ENCODE measurements at regions not wholly inside any gene's neighbourhood (a gene's known extent, or its start where the extent isn't known, plus 50 kb on each side); places are given as distances from the start of the nearest gene placed in this dataset.

- no peak for TF ChIP-seq MLXIP (CRISPR knock-in tag; IDR thresholded peaks at IDR 0.05; ENCODE audit: borderline replicate concordance)
- no peak for TF ChIP-seq KLF11 (CRISPR knock-in tag; IDR thresholded peaks at IDR 0.05)
- no peak for TF ChIP-seq ZNF691 (CRISPR knock-in tag; IDR thresholded peaks at IDR 0.05; ENCODE audit: borderline replicate concordance, low read depth)
- no peak for TF ChIP-seq ZNF644 (CRISPR knock-in tag; IDR thresholded peaks at IDR 0.05; ENCODE audit: low read depth)
- TF ChIP-seq GTF3A (CRISPR knock-in tag; conservative IDR thresholded peaks at IDR 0.05): no peak
Observed at GRCh38 chr1:79845936-79846335, 839.4 kb upstream of the ADGRL4 start (continued).

DNA sequence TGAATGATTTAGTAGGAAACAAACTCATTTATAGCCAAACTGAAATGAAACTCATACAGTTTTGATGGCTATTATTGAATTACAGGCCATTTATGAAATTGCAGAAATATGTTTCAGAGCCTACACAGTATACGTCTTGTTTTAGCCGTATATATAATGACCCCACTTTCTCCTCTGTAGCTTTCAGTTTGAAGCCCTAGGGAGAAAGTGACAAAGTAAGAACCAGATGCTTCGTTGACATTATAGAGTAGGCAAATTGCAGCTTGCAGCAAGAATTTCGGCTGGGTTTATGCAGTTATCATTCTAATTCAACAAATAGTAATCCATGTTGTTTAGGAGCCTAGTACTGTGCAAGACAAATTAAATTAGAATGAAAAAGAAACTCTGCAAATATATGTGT, 836.3 kb upstream of the ADGRL4 start:
- no peaks in the 10 kb centered on the region for H3K36me3 ChIP-seq (replicated peaks in 1 of 2; ENCODE audit: control insufficient read depth in 1 of 2, insufficient read depth in 2 of 2, low read length in 2 of 2)
- ATAC-seq: no peak
- no peak overlapping the region for H3K9ac ChIP-seq (ENCODE audit: insufficient read depth, low read depth, low read length)
- DNase-seq (ENCODE audit: low spot score): no peak
- BruUV-seq (replicated peaks): no TSS peak
- no peaks in the 10 kb centered on the region for H3K79me2 ChIP-seq (ENCODE audit: insufficient read depth, low read length)
- WGBS (ENCODE audit: low lambda C conversion rate): 14% methylated on average over 4 of the region's 4 CpGs
- H4K20me1 ChIP-seq (ENCODE audit: insufficient read depth, low read length): no peaks in the 10 kb centered on the region
- H3K4me3 ChIP-seq (replicated peaks in 1 of 3; ENCODE audit: insufficient read depth in 1 of 3, low read depth in 2 of 3, low read length in 3 of 3): no peak overlapping the region
- no peak for FAIRE-seq
- H3K9me3 ChIP-seq (ENCODE audit: low read length): peaks cover 56% of the 10 kb centered on the region
- TF ChIP-seq SMAD1 (CRISPR knock-in tag; IDR thresholded peaks at IDR 0.05; ENCODE audit: borderline replicate concordance, low read depth) (no peak), STAT5B (CRISPR knock-in tag; IDR thresholded peaks at IDR 0.05) (no peak)
- TF ChIP-seq, protein P1, sequence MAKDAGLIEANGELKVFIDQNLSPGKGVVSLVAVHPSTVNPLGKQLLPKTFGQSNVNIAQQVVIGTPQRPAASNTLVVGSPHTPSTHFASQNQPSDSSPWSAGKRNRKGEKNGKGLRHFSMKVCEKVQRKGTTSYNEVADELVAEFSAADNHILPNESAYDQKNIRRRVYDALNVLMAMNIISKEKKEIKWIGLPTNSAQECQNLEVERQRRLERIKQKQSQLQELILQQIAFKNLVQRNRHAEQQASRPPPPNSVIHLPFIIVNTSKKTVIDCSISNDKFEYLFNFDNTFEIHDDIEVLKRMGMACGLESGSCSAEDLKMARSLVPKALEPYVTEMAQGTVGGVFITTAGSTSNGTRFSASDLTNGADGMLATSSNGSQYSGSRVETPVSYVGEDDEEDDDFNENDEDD (CRISPR knock-in tag; IDR thresholded peaks at IDR 0.05; ENCODE audit: borderline replicate concordance): no peak
- no peak overlapping the region for H3K4me2 ChIP-seq (ENCODE audit: low read depth, low read length)
- H2AFZ ChIP-seq (ENCODE audit: low read length): no peak overlapping the region
- no peaks in the 10 kb centered on the region for H3K4me1 ChIP-seq (ENCODE audit: insufficient read depth, low read length)
- ChIA-PET CTCF (ENCODE audit: low intra/inter-chr PET ratio, low total read pairs) (no interaction called here), POLR2A (no interaction called here)
- intact Hi-C loops (cut with micrococcal nuclease; ENCODE audit: unreplicated experiment): no loop called here
- no peak overlapping the region for H3K27ac ChIP-seq (ENCODE audit: extremely low read length, insufficient read depth, low read length)
- H3K27me3 ChIP-seq (ENCODE audit: control insufficient read depth in 1 of 2, insufficient read depth in 2 of 2, low read length in 2 of 2): no peaks in the 10 kb centered on the region
- in situ Hi-C loops (cut with HindIII; ENCODE audit: extremely low pct_ligation_motif_present, low pct_unique_long_range_greater_than_20kb): no loop called here

Measured in HepG2 (cell line).